Common myeloid progenitor, CD34-positive (primary cell): ENCODE measurements at regions not wholly inside any gene's neighbourhood (a gene's known extent, or its start where the extent isn't known, plus 50 kb on each side); places are given as distances from the start of the nearest gene placed in this dataset.
"Not testable (repeated sequence)": the region's sequence is repeated elsewhere in the genome, so short reads cannot be mapped to it uniquely, and the experiment has no call there.

Experiments used
- CTCF ChIA-PET: fragments of 350-600 bp; sonication (Branson Sonifier 250); formaldehyde crosslinking; loops from one replicate; lab custom pipeline; 2021; ENCODE audit warnings: antibody characterized with exemption; lab: Charles Lee
- POLR2A ChIA-PET: fragments of 350-600 bp; sonication (Branson Sonifier 250); formaldehyde crosslinking; loops from one replicate; lab custom pipeline; 2021; ENCODE audit warnings: antibody characterized with exemption; lab: Charles Lee
- DNase-seq, 3 donors: peaks; one replicate each; pipeline versions ENCODE4 v3.0.0 to v3.0.0-alpha.2; 2013
- H3K27ac ChIP-seq, 2 experiments: 1 replicate in 1 of 2; 2 replicates in 1 of 2; pipeline ENCODE4 v1.7.0; 2013; ENCODE audit warnings: inconsistent platforms in 2 of 2, low read length in 2 of 2, mild to moderate bottlenecking in 2 of 2, low read depth in 1 of 2, moderate library complexity in 1 of 2; ENCODE audit not compliant: severe bottlenecking in 2 of 2, insufficient read depth in 1 of 2, poor library complexity in 1 of 2
- H3K27me3 ChIP-seq, 5 experiments: replicated peaks in 2 of 5; 1 replicate in 3 of 5; 2 replicates in 2 of 5; pipeline versions ENCODE4 v1.6.1 to v1.7.0; 2013; ENCODE audit warnings: low read length in 4 of 5, mild to moderate bottlenecking in 2 of 5, moderate library complexity in 2 of 5, inconsistent platforms in 1 of 5; ENCODE audit not compliant: insufficient read depth in 5 of 5, control insufficient read depth in 4 of 5
- H3K36me3 ChIP-seq, 4 experiments: 1 replicate in 2 of 4; 2 replicates in 2 of 4; pipeline versions ENCODE4 v1.6.1 to v1.7.0; 2013; ENCODE audit warnings: low read length in 3 of 4, control low read depth in 1 of 4, mild to moderate bottlenecking in 1 of 4; ENCODE audit not compliant: control insufficient read depth in 4 of 4, insufficient read depth in 4 of 4
- H3K4me1 ChIP-seq, 4 experiments: 1 replicate in 3 of 4; 2 replicates in 1 of 4; pipeline versions ENCODE4 v1.6.1 to v1.7.1; 2013; ENCODE audit warnings: low read length in 3 of 4, mild to moderate bottlenecking in 3 of 4, control low read depth in 1 of 4, inconsistent platforms in 1 of 4, moderate library complexity in 1 of 4; ENCODE audit not compliant: control insufficient read depth in 4 of 4, insufficient read depth in 4 of 4; ENCODE audit errors: control extremely low read depth in 1 of 4
- H3K4me3 ChIP-seq, 7 experiments: 1 replicate in 4 of 7; 2 replicates in 3 of 7; pipeline versions ENCODE4 v1.5.1 to v1.7.0; 2013; ENCODE audit warnings: mild to moderate bottlenecking in 7 of 7, low read length in 6 of 7, moderate library complexity in 6 of 7, inconsistent platforms in 2 of 7, low read depth in 2 of 7, control low read depth in 1 of 7; ENCODE audit not compliant: insufficient read depth in 4 of 7, control insufficient read depth in 1 of 7; ENCODE audit errors: extremely low read depth in 1 of 7
- H3K9me3 ChIP-seq, 5 experiments: 1 replicate in 4 of 5; 2 replicates in 1 of 5; pipeline versions ENCODE4 v1.6.1 to v1.7.1; 2013; ENCODE audit warnings: low read length in 4 of 5, mild to moderate bottlenecking in 2 of 5, inconsistent platforms in 1 of 5, low read depth in 1 of 5, moderate library complexity in 1 of 5; ENCODE audit not compliant: control insufficient read depth in 4 of 5, insufficient read depth in 2 of 5; ENCODE audit errors: control extremely low read depth in 1 of 5
- WGBS: methylation state at CpG from one replicate; pipeline ENCODE4 v1.1.5; 2013; ENCODE audit not compliant: insufficient coverage; 5-methylcytosine and 5-hydroxymethylcytosine counted together

GRCh38 chr2:71958426-71958825, 189.2 kb downstream of the CYP26B1 start:
- CTCF ChIA-PET, H3K4me3 ChIP-seq, DNase-seq, H3K36me3 ChIP-seq, POLR2A ChIA-PET, H3K27ac ChIP-seq, H3K4me1 ChIP-seq, H3K27me3 ChIP-seq: not testable (repeated sequence)
- H3K9me3 ChIP-seq, result peaks cover 0 to 22% (median 2%) of the 10 kb centered on the region in 5 experiments
- WGBS, result 86% methylated on average over 1 of the region's 1 CpG

- ChIA-PET POLR2A (no interaction called here), CTCF (interaction anchor here (1.2 kb wide), 1 partner anchor 28 kb away, joined by 3 read pairs; no protein-coding TSS in a partner anchor)
- peaks cover 0 to 3% (median 0%) of the 10 kb centered on the region in 5 experiments for H3K27me3 ChIP-seq
- no peak for DNase-seq
- H3K4me3 ChIP-seq, result no peak overlapping the region
- H3K9me3 ChIP-seq, result peaks cover 0 to 12% (median 0%) of the 10 kb centered on the region in 5 experiments
- 96% methylated on average over 5 of the region's 6 CpGs for WGBS
- H3K36me3 ChIP-seq, result no peaks in the 10 kb centered on the region
- no peak overlapping the region for H3K27ac ChIP-seq
- no peaks in the 10 kb centered on the region for H3K4me1 ChIP-seq
Measured at GRCh38 chr2:71952572-71953188, 195.0 kb downstream of the CYP26B1 start.

- 100% methylated on average over 3 of the region's 3 CpGs for WGBS
Measured at GRCh38 chr2:71951718-71952404, 195.8 kb downstream of the CYP26B1 start.

GRCh38 chr2:71951083-71951468, 196.6 kb downstream of the CYP26B1 start:
- no peak for DNase-seq
- ChIA-PET POLR2A (no interaction called here), CTCF (no interaction called here)
- Histone ChIP-seq H3K9me3 (no peaks in the 10 kb centered on the region), H3K4me1 (no peaks in the 10 kb centered on the region), H3K27me3 (peaks cover 0 to 3% (median 0%) of the 10 kb centered on the region in 5 experiments), H3K36me3 (no peaks in the 10 kb centered on the region), H3K27ac (no peak overlapping the region), H3K4me3 (no peak overlapping the region)
- 88% methylated on average over 2 of the region's 2 CpGs for whole genome bisulfite sequencing

More at GRCh38 chr2:71951718-71952404, 195.8 kb downstream of the CYP26B1 start:
- Histone ChIP-seq H3K4me3 (no peak overlapping the region), H3K27me3 (peaks cover 0 to 3% (median 0%) of the 10 kb centered on the region in 5 experiments), H3K36me3 (no peaks in the 10 kb centered on the region), H3K9me3 (peaks cover 0 to 5% (median 0%) of the 10 kb centered on the region in 5 experiments), H3K27ac (no peak overlapping the region), H3K4me1 (no peaks in the 10 kb centered on the region)
- CTCF ChIA-PET, result interaction anchor here (1.2 kb wide), 1 partner anchor 27 kb away, joined by 3 read pairs; no protein-coding TSS in a partner anchor
- POLR2A ChIA-PET, result no interaction called here
- no peak for DNase-seq

- ChIA-PET POLR2A (no interaction called here), CTCF (interaction anchor here (1.6 kb wide), 1 partner anchor 27 kb away, joined by 4 read pairs; no protein-coding TSS in a partner anchor)
- Histone ChIP-seq H3K9me3 (no peaks in the 10 kb centered on the region), H3K27me3 (peaks cover 0 to 3% (median 0%) of the 10 kb centered on the region in 5 experiments), H3K27ac (no peak overlapping the region), H3K4me3 (no peak overlapping the region), H3K36me3 (no peaks in the 10 kb centered on the region), H3K4me1 (no peaks in the 10 kb centered on the region)
- 88% methylated on average over 4 of the region's 4 CpGs for WGBS
- no peak for DNase-seq
Measured at GRCh38 chr2:71950256-71951082, 197.2 kb downstream of the CYP26B1 start.

- no peaks in the 10 kb centered on the region for H3K4me1 ChIP-seq
- ChIA-PET POLR2A (no interaction called here), CTCF (interaction anchor here (1.6 kb wide), 1 partner anchor 26 kb away, joined by 4 read pairs; no protein-coding TSS in a partner anchor)
- peaks cover 0 to 3% (median 0%) of the 10 kb centered on the region in 5 experiments for H3K27me3 ChIP-seq
- no peak for DNase-seq
- no peaks in the 10 kb centered on the region for H3K9me3 ChIP-seq
- H3K27ac ChIP-seq, result no peak overlapping the region
- H3K36me3 ChIP-seq, result no peaks in the 10 kb centered on the region
- H3K4me3 ChIP-seq, result no peak overlapping the region
- 80% methylated on average over 1 of the region's 3 CpGs for WGBS
Measured at GRCh38 chr2:71949537-71949798, 198.2 kb downstream of the CYP26B1 start.
